HG03354 (cell line): ENCODE measurements at regions not wholly inside any gene's neighbourhood (a gene's known extent, or its start where the extent isn't known, plus 50 kb on each side); places are given as distances from the start of the nearest gene placed in this dataset.

ENCODE experiments used
- ATAC-seq: cut with Tn5 transposase; IDR thresholded peaks from one replicate; pipeline ENCODE4 v1.9.1; 2021; ENCODE audit warnings: mild to moderate bottlenecking; ENCODE audit not compliant: unreplicated experiment, poor library complexity, severe bottlenecking

GRCh38 chr14:49405291-49405690 is 180.9 kb downstream of the RPS29 start:
- ATAC-seq = no peak

GRCh38 chr14:49401373-49401772 is 184.8 kb downstream of the RPS29 start:
- no peak for ATAC-seq

- ATAC-seq = no peak
Measured at GRCh38 chr14:49396801-49397200, 189.4 kb downstream of the RPS29 start.

GRCh38 chr14:49381778-49382177 is 204.4 kb downstream of the RPS29 start:
- no peak for ATAC-seq

- no peak for ATAC-seq
Measured at GRCh38 chr14:49367696-49368095, 218.5 kb downstream of the RPS29 start.

GRCh38 chr14:49366416-49366815 is 219.8 kb downstream of the RPS29 start:
- no peak for ATAC-seq

GRCh38 chr14:49364752-49365117 is 221.4 kb downstream of the RPS29 start:
- no peak for ATAC-seq

- no peak for ATAC-seq
Measured at GRCh38 chr14:49363821-49364751, 222.1 kb downstream of the RPS29 start.

GRCh38 chr14:49362916-49363315 is 223.3 kb downstream of the RPS29 start:
- ATAC-seq = no peak

GRCh38 chr14:49339130-49339529 is 247.1 kb downstream of the RPS29 start:
- ATAC-seq = no peak

GRCh38 chr14:49319810-49320209 is 266.4 kb downstream of the RPS29 start:
- ATAC-seq = no peak

- ATAC-seq = no peak
Measured at GRCh38 chr14:49315570-49315969, 270.6 kb downstream of the RPS29 start.

- no peak for ATAC-seq
Measured at GRCh38 chr14:49314737-49315136, 271.4 kb downstream of the RPS29 start.

- no peak for ATAC-seq
Measured at GRCh38 chr14:49313108-49313507, 273.1 kb downstream of the RPS29 start.

GRCh38 chr14:49310298-49310697 is 275.9 kb downstream of the RPS29 start:
- ATAC-seq = no peak

- peak; percentile 69 for ATAC-seq
Measured at GRCh38 chr14:49306152-49306751, 279.9 kb downstream of the RPS29 start.

- ATAC-seq = no peak
Measured at GRCh38 chr14:49303946-49304516, 282.1 kb downstream of the RPS29 start.

- no peak for ATAC-seq
Measured at GRCh38 chr14:49297102-49297501, 289.1 kb downstream of the RPS29 start.

- no peak for ATAC-seq
Measured at GRCh38 chr14:49294621-49295148, 291.5 kb downstream of the RPS29 start.

GRCh38 chr14:49287004-49287403 is 299.2 kb downstream of the RPS29 start:
- no peak for ATAC-seq
